Lower lobe of right lung (tissue), 2 donors: ENCODE measurements at regions not wholly inside any gene's neighbourhood (a gene's known extent, or its start where the extent isn't known, plus 50 kb on each side); places are given as distances from the start of the nearest gene placed in this dataset.

Experiments
- ATAC-seq, 2 donors: fragments of 200-7000 bp; cut with Tn5 transposase; one replicate each; pipeline ENCODE4 v1.9.1; 2020 to 2022; ENCODE audit warnings: mild to moderate bottlenecking in 2 of 2, moderate library complexity in 2 of 2
- DNase-seq: peaks from one replicate; pipeline ENCODE4 v3.0.0-alpha.2; 2020
- H3K27ac ChIP-seq: fragments of 200-600 bp; one replicate; pipeline ENCODE4 v1.8.0; 2022
- H3K27me3 ChIP-seq: fragments of 200-600 bp; one replicate; pipeline ENCODE4 v1.8.0; 2022; ENCODE audit warnings: low read depth
- H3K36me3 ChIP-seq: fragments of 200-600 bp; one replicate; pipeline ENCODE4 v1.8.0; 2022; ENCODE audit warnings: mild to moderate bottlenecking
- H3K4me1 ChIP-seq: fragments of 200-600 bp; one replicate; pipeline ENCODE4 v1.8.0; 2022
- H3K4me3 ChIP-seq: fragments of 200-600 bp; one replicate; pipeline ENCODE4 v1.8.0; 2022; ENCODE audit warnings: mild to moderate bottlenecking
- H3K9me3 ChIP-seq: fragments of 200-600 bp; one replicate; pipeline ENCODE4 v1.8.0; 2022
- intact Hi-C: fragments of 100-400 bp; cut with DNase I; formaldehyde crosslinking; loops from one replicate; pipeline ENCODE4 v1.11.0; 2022
- TF ChIP-seq, protein P1 (sequence below): fragments of 200-600 bp; IDR thresholded peaks from one replicate; pipeline ENCODE4 v1.8.0; 2022; ENCODE audit warnings: antibody characterized with exemption, mild to moderate bottlenecking
- donor health status: DM: no; HTN: yes; CAD: no; lungs with severe emphysema.

- TF ChIP-seq, protein P1, sequence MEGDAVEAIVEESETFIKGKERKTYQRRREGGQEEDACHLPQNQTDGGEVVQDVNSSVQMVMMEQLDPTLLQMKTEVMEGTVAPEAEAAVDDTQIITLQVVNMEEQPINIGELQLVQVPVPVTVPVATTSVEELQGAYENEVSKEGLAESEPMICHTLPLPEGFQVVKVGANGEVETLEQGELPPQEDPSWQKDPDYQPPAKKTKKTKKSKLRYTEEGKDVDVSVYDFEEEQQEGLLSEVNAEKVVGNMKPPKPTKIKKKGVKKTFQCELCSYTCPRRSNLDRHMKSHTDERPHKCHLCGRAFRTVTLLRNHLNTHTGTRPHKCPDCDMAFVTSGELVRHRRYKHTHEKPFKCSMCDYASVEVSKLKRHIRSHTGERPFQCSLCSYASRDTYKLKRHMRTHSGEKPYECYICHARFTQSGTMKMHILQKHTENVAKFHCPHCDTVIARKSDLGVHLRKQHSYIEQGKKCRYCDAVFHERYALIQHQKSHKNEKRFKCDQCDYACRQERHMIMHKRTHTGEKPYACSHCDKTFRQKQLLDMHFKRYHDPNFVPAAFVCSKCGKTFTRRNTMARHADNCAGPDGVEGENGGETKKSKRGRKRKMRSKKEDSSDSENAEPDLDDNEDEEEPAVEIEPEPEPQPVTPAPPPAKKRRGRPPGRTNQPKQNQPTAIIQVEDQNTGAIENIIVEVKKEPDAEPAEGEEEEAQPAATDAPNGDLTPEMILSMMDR: no peak
- no peaks in the 10 kb centered on the region for H3K36me3 ChIP-seq
- no peaks in the 10 kb centered on the region for H3K27me3 ChIP-seq
- H3K27ac ChIP-seq: no peak overlapping the region
- no peaks in the 10 kb centered on the region for H3K4me1 ChIP-seq
- no peak for ATAC-seq
- DNase-seq: no peak
- no peaks in the 10 kb centered on the region for H3K9me3 ChIP-seq
- intact Hi-C loops: no loop called here
- no peak overlapping the region for H3K4me3 ChIP-seq
These were observed 203.9 kb upstream of the VCX3A start for GRCh38 chrX:6738518-6739470.

- TF ChIP-seq, protein P1: no peak
- no peaks in the 10 kb centered on the region for H3K9me3 ChIP-seq
- H3K4me1 ChIP-seq: no peaks in the 10 kb centered on the region
- H3K4me3 ChIP-seq: no peak overlapping the region
- intact Hi-C loops: no loop called here
- DNase-seq (no peak), ATAC-seq (no peak)
- H3K27ac ChIP-seq: no peak overlapping the region
- H3K36me3 ChIP-seq: no peaks in the 10 kb centered on the region
- no peaks in the 10 kb centered on the region for H3K27me3 ChIP-seq
These were observed 200.1 kb upstream of the VCX3A start for GRCh38 chrX:6734844-6735634.

DNA sequence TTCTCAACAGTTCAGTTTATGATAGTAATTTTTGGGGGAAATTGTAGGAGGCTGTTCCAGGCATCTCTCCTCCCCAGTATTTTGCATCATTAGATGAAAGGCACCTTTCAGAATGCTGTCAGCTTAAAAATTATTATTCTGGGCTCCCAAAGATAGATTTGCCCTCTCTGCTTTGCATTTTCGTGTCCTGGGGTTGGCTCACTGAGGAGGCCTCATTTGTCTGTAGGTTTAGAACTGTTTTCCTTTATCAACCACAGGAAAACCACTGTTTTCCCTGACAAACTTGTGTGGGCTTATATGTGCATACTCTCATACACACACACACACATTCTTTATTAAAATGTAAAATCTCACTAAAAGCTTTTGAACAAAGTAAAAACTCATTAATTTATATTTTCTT lies 197.2 kb upstream of the VCX3A start:
- Histone ChIP-seq H3K4me3 (no peak overlapping the region), H3K27me3 (no peaks in the 10 kb centered on the region), H3K36me3 (no peaks in the 10 kb centered on the region), H3K9me3 (no peaks in the 10 kb centered on the region), H3K27ac (no peak overlapping the region), H3K4me1 (no peaks in the 10 kb centered on the region)
- ATAC-seq: no peak
- intact Hi-C loops: no loop called here
- TF ChIP-seq, protein P1: no peak
- DNase-seq: no peak

DNA sequence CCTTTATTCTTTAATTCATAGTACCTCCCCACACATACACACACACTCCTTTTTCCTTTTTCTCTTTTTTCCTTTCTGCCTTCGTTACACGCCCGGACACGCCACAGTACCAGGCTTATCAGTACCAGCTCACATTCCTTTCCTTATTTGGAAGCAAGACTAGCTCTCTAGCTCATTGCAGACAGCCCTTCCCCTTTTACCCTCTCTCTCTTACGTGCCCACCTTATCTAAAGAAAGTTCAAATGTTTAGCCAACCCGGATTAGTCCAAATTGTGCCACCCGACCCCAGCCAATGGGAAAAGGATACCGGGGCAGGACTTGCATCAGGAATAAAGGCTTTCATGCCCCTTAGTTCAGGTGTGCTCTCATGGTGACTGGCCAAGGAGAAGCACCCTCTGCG lies 194.7 kb upstream of the VCX3A start:
- Histone ChIP-seq H3K27ac (no peak overlapping the region), H3K27me3 (no peaks in the 10 kb centered on the region), H3K36me3 (no peaks in the 10 kb centered on the region), H3K4me1 (no peaks in the 10 kb centered on the region), H3K4me3 (no peak overlapping the region), H3K9me3 (no peaks in the 10 kb centered on the region)
- intact Hi-C loops: no loop called here
- TF ChIP-seq, protein P1: no peak
- peak in 1 of 2 donors; percentile 32 for ATAC-seq
- no peak for DNase-seq

DNA sequence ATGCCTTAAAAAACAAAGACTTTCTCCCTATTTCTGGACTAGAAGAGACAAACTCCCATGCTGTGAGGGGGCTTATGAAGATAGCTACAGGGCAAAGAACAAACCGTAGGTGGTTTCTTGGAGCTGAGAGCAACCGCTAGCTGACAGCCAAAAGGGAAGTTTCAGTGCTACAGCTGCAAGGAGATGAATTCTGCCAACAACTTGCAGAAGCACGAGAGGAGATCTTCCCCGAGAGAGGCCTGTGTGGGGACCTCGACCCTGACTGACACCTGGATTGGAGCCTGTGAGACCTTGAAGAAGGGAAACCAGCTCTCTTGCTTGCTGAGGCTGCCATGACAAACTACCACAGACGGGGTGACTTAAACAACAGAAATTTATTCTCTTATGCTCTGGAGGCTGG lies 183.8 kb upstream of the VCX3A start:
- Histone ChIP-seq H3K27me3 (no peaks in the 10 kb centered on the region), H3K4me1 (no peaks in the 10 kb centered on the region), H3K4me3 (no peak overlapping the region), H3K27ac (no peak overlapping the region), H3K36me3 (no peaks in the 10 kb centered on the region), H3K9me3 (no peaks in the 10 kb centered on the region)
- no peak for DNase-seq
- TF ChIP-seq, protein P1: no peak
- ATAC-seq: no peak
- intact Hi-C loops: no loop called here
